ENCODE measurements at regions not wholly inside any gene's neighbourhood (a gene's known extent, or its start where the extent isn't known, plus 50 kb on each side); places are given as distances from the start of the nearest gene placed in this dataset.

GRCh38 chr2:62410015-62410453 lies 96.0 kb downstream of the TMEM17 start (continued):
- TF ChIP-seq DEAF1 (CRISPR knock-in tag; IDR thresholded peaks at IDR 0.05) (peak; percentile 43; the same call in 1 of the 2 replicates), SMC3 (conservative IDR thresholded peaks at IDR 0.05; ENCODE audit: insufficient read depth, low read depth, low read length) (0 out of 2 replicates have a peak, but pooled peaks have one; percentile 3), TFAP4 (CRISPR knock-in tag; IDR thresholded peaks at IDR 0.05; ENCODE audit: borderline replicate concordance) (peak; percentile 44; the same call in 1 of the 2 replicates), CTCF (IDR thresholded peaks at IDR 0.05 in 2 of 3, conservative IDR thresholded peaks at IDR 0.05 in 1 of 3; ENCODE audit: insufficient read depth in 2 of 3, low read depth in 1 of 3, low read length in 3 of 3) (peak; percentile 35 to 57 (median 53); a peak in 5 of 6 replicates), REST (IDR thresholded peaks at IDR 0.05; ENCODE audit: borderline replicate concordance) (peak; percentile 66; the same call in 1 of the 2 replicates), REST (CRISPR knock-in tag; IDR thresholded peaks at IDR 0.05; ENCODE audit: low read depth) (no peak), SIX5 (IDR thresholded peaks at IDR 0.05; ENCODE audit: borderline replicate concordance in 1 of 2, insufficient read depth in 1 of 2, low read depth in 1 of 2, low read length in 2 of 2) (no peak), RAD21 (CRISPR knock-in tag; conservative IDR thresholded peaks at IDR 0.05 in 1 of 2, IDR thresholded peaks at IDR 0.05 in 1 of 2) (peak; percentile 63 to 72), ZNF277 (CRISPR knock-in tag; IDR thresholded peaks at IDR 0.05; ENCODE audit: borderline replicate concordance) (no peak), PHF20 (IDR thresholded peaks at IDR 0.05; ENCODE audit: partially characterized antibody) (no peak)
